Smooth muscle cell (in vitro differentiated cells): ENCODE measurements at regions not wholly inside any gene's neighbourhood (a gene's known extent, or its start where the extent isn't known, plus 50 kb on each side); places are given as distances from the start of the nearest gene placed in this dataset.

Experiments used
- DNase-seq: peaks from one replicate; lab custom pipeline; 2025; ENCODE audit not compliant: unreplicated experiment; lab: John Stamatoyannopoulos, UW
- H2AFZ ChIP-seq: fragments of 200-600 bp; sonication (generic); 2 replicates; pipeline ENCODE4 v1.6.0; 2016; ENCODE audit warnings: antibody characterized with exemption, low read depth, mild to moderate bottlenecking
- H3F3A ChIP-seq: fragments of 200-600 bp; sonication (generic); 2 replicates; pipeline ENCODE4 v1.6.0; 2017; ENCODE audit warnings: antibody characterized with exemption, low read depth
- H3K27ac ChIP-seq: fragments of 200-600 bp; sonication (generic); 2 replicates; pipeline ENCODE4 v1.5.1; 2016; ENCODE audit warnings: low read depth, mild to moderate bottlenecking
- H3K27me3 ChIP-seq: fragments of 200-600 bp; sonication (generic); 2 replicates; pipeline ENCODE4 v1.6.1; 2016; ENCODE audit warnings: low read depth, mild to moderate bottlenecking
- H3K36me3 ChIP-seq: fragments of 200-600 bp; sonication (generic); 2 replicates; pipeline ENCODE4 v1.5.1; 2016; ENCODE audit warnings: low read depth
- H3K4me1 ChIP-seq: fragments of 200-600 bp; sonication (generic); 2 replicates; pipeline ENCODE4 v1.5.1; 2016; ENCODE audit warnings: low read depth
- H3K4me2 ChIP-seq: fragments of 200-600 bp; sonication (generic); 2 replicates; pipeline ENCODE4 v1.6.0; 2016; ENCODE audit warnings: mild to moderate bottlenecking
- H3K4me3 ChIP-seq: fragments of 200-600 bp; sonication (generic); 2 replicates; pipeline ENCODE4 v1.5.1; 2016; ENCODE audit warnings: mild to moderate bottlenecking
- H3K79me2 ChIP-seq: fragments of 200-600 bp; sonication (generic); 2 replicates; pipeline ENCODE4 v1.6.0; 2016; ENCODE audit warnings: low read depth, mild to moderate bottlenecking
- H3K9ac ChIP-seq: fragments of 200-600 bp; sonication (generic); 2 replicates; pipeline ENCODE4 v1.6.0; 2016; ENCODE audit warnings: low read depth
- H3K9me3 ChIP-seq: fragments of 200-600 bp; sonication (generic); replicated peaks from 2 replicates; pipeline ENCODE4 v1.5.1; 2016; ENCODE audit warnings: low read depth
- H4K20me1 ChIP-seq: fragments of 200-600 bp; sonication (generic); 2 replicates; pipeline ENCODE4 v1.6.0; 2016; ENCODE audit warnings: low read depth
- CTCF ChIP-seq: fragments of 200-600 bp; sonication (generic); IDR thresholded peaks from 2 replicates; pipeline ENCODE4 v1.5.1; 2017; ENCODE audit warnings: borderline replicate concordance, mild to moderate bottlenecking, antibody characterized with exemption; ENCODE audit not compliant: insufficient read depth, poor library complexity, severe bottlenecking
- WGBS: methylation state at CpG from one replicate; pipeline ENCODE4 v1.1.7; 2016; ENCODE audit warnings: low lambda C conversion rate; 5-methylcytosine and 5-hydroxymethylcytosine counted together

DNA sequence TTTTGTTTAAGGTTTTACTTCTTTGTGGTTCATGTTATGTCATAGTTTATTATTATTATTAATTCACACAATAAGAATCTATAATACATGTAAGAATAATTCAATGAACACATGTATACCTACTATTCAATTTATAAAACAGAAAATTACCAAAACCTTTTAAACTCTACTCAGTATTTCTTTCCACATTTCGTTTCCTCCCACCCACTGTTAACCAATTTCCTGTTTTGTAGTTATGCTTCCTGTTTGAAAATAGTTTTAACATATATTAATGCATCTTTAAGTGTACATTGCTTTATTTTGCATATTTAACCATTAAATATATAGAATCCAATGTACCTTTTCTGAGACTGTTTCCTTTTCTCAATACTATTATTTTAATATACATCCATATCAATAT lies 397.9 kb upstream of the SPTLC3 start:
- WGBS: 90% methylated on average over 1 of the region's 1 CpG
- Histone ChIP-seq H3K27me3 (no peaks in the 10 kb centered on the region), H3K9ac (no peak overlapping the region), H3K27ac (no peak overlapping the region), H3K4me1 (no peaks in the 10 kb centered on the region), H3F3A (no peaks in the 10 kb centered on the region), H3K4me3 (no peak overlapping the region), H4K20me1 (no peaks in the 10 kb centered on the region), H3K4me2 (no peak overlapping the region), H3K79me2 (no peaks in the 10 kb centered on the region), H2AFZ (no peak overlapping the region), H3K36me3 (no peaks in the 10 kb centered on the region), H3K9me3 (no peaks in the 10 kb centered on the region)
- no peak for TF ChIP-seq CTCF
- no peak for DNase-seq

DNA sequence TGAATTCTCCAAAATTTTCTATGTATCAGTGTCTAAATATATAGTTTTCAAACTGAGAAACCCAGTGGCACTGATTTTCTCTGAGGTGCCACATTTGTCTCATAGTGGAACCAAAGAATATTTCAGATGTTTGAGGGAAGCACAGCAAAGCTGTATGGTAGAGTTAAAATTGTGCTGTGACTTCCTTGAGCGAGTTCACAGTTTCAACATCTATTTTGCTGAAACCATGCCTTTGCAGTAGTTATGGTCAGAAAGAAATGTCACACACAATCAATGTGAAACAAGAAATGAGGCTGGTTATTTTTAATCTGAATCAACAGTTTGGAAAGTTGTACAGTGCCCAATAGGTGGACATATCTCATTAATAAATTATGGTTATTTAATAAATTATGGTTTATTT lies 394.0 kb upstream of the SPTLC3 start:
- H4K20me1 ChIP-seq: no peaks in the 10 kb centered on the region
- H3K79me2 ChIP-seq: no peaks in the 10 kb centered on the region
- H3K36me3 ChIP-seq: no peaks in the 10 kb centered on the region
- DNase-seq: no peak
- no peaks in the 10 kb centered on the region for H3K27me3 ChIP-seq
- H3K4me3 ChIP-seq: no peak overlapping the region
- no peaks in the 10 kb centered on the region for H3F3A ChIP-seq
- no peaks in the 10 kb centered on the region for H3K4me1 ChIP-seq
- no peak overlapping the region for H3K4me2 ChIP-seq
- TF ChIP-seq CTCF: no peak
- no peak overlapping the region for H2AFZ ChIP-seq
- H3K9me3 ChIP-seq: no peaks in the 10 kb centered on the region
- H3K27ac ChIP-seq: no peak overlapping the region
- H3K9ac ChIP-seq: no peak overlapping the region
- 95% methylated on average over 1 of the region's 1 CpG for WGBS

- TF ChIP-seq CTCF: no peak
- no peak overlapping the region for H3K9ac ChIP-seq
- H3K36me3 ChIP-seq: no peaks in the 10 kb centered on the region
- DNase-seq: no peak
- H3K4me3 ChIP-seq: no peak overlapping the region
- no peaks in the 10 kb centered on the region for H4K20me1 ChIP-seq
- no peak overlapping the region for H3K27ac ChIP-seq
- 85% methylated on average over 5 of the region's 5 CpGs for WGBS
- no peak overlapping the region for H3K4me2 ChIP-seq
- no peaks in the 10 kb centered on the region for H3K4me1 ChIP-seq
- no peaks in the 10 kb centered on the region for H3K9me3 ChIP-seq
- no peak overlapping the region for H2AFZ ChIP-seq
- no peaks in the 10 kb centered on the region for H3K79me2 ChIP-seq
- no peaks in the 10 kb centered on the region for H3K27me3 ChIP-seq
- H3F3A ChIP-seq: no peaks in the 10 kb centered on the region
Observed at GRCh38 chr20:12617076-12617475, 391.7 kb upstream of the SPTLC3 start.

GRCh38 chr20:12623870-12624269 lies 384.9 kb upstream of the SPTLC3 start:
- H3K9ac ChIP-seq: no peak overlapping the region

More at GRCh38 chr20:12623870-12624269, 384.9 kb upstream of the SPTLC3 start:
- no peaks in the 10 kb centered on the region for H3K79me2 ChIP-seq
- no peaks in the 10 kb centered on the region for H4K20me1 ChIP-seq
- no peak for TF ChIP-seq CTCF
- H3K4me1 ChIP-seq: no peaks in the 10 kb centered on the region
- 100% methylated on average over 1 of the region's 1 CpG for WGBS
- H3K9me3 ChIP-seq: no peaks in the 10 kb centered on the region
- H3K36me3 ChIP-seq: no peaks in the 10 kb centered on the region
- no peaks in the 10 kb centered on the region for H3K27me3 ChIP-seq
- no peak overlapping the region for H3K4me3 ChIP-seq
- no peak overlapping the region for H3K27ac ChIP-seq
- no peaks in the 10 kb centered on the region for H3F3A ChIP-seq
- DNase-seq: no peak
- no peak overlapping the region for H3K4me2 ChIP-seq
- no peak overlapping the region for H2AFZ ChIP-seq
